WTC11 (cell line): ENCODE measurements at regions not wholly inside any gene's neighbourhood (a gene's known extent, or its start where the extent isn't known, plus 50 kb on each side); places are given as distances from the start of the nearest gene placed in this dataset.

Source experiments
- ATAC-seq: fragments of 200-7000 bp; cut with Tn5 transposase; 2 replicates; pipeline ENCODE4 v1.10.0; 2021; ENCODE audit warnings: mild to moderate bottlenecking, moderate library complexity
- CTCF ChIA-PET: fragments of 300-600 bp; sonication (Branson Sonifier 250); formaldehyde crosslinking; loops from one replicate; lab custom pipeline; 2021; ENCODE audit warnings: antibody characterized with exemption; lab: Charles Lee
- POLR2A ChIA-PET: fragments of 350-600 bp; sonication (Branson Sonifier 250); formaldehyde crosslinking; loops from one replicate; lab custom pipeline; 2021; ENCODE audit warnings: antibody characterized with exemption; lab: Charles Lee
- DNase-seq: peaks from one replicate; pipeline ENCODE4 v3.0.0; 2021; ENCODE audit warnings: low spot score
- H3K27ac Mint-ChIP-seq: 2 replicates; pipeline ENCODE4 v1.8.0; 2021; ENCODE audit warnings: mixed read lengths
- H3K27me3 Mint-ChIP-seq: 2 replicates; pipeline ENCODE4 v1.8.0; 2021; ENCODE audit warnings: low read depth, mild to moderate bottlenecking, moderate library complexity, mixed read lengths
- H3K36me3 Mint-ChIP-seq: 2 replicates; pipeline ENCODE4 v1.8.0; 2021; ENCODE audit warnings: mixed read lengths
- H3K4me1 Mint-ChIP-seq: 2 replicates; pipeline ENCODE4 v1.8.0; 2022; ENCODE audit warnings: mixed read lengths
- H3K4me3 Mint-ChIP-seq: 2 replicates; pipeline ENCODE4 v1.8.0; 2021; ENCODE audit warnings: mild to moderate bottlenecking, moderate library complexity, mixed read lengths
- H3K9me3 Mint-ChIP-seq: 2 replicates; pipeline ENCODE4 v1.8.0; 2021; ENCODE audit warnings: mixed read lengths
- ATF1 ChIP-seq: sonication (generic); formaldehyde crosslinking; IDR thresholded peaks from 2 replicates; pipeline ENCODE4 v1.8.1; 2023; ENCODE audit warnings: mild to moderate bottlenecking, moderate library complexity, missing genetic modification reagents
- ESRRA ChIP-seq: sonication (generic); formaldehyde crosslinking; IDR thresholded peaks from 2 replicates; pipeline ENCODE4 v1.8.1; 2022; ENCODE audit warnings: mild to moderate bottlenecking, missing genetic modification reagents, borderline replicate concordance
- ETV6 ChIP-seq: sonication (generic); formaldehyde crosslinking; IDR thresholded peaks from 2 replicates; pipeline ENCODE4 v1.8.1; 2022; ENCODE audit warnings: mild to moderate bottlenecking, missing genetic modification reagents
- FOXP1 ChIP-seq: sonication (generic); formaldehyde crosslinking; IDR thresholded peaks from 2 replicates; pipeline ENCODE4 v1.8.0; 2022; ENCODE audit warnings: missing genetic modification reagents, mild to moderate bottlenecking, moderate library complexity, borderline replicate concordance
- SP1 ChIP-seq: sonication (generic); formaldehyde crosslinking; conservative IDR thresholded peaks from 2 replicates; pipeline ENCODE4 v1.8.1; 2022; ENCODE audit warnings: missing genetic modification reagents
- ZNF317 ChIP-seq: sonication (generic); formaldehyde crosslinking; IDR thresholded peaks from 2 replicates; pipeline ENCODE4 v1.8.1; 2023; ENCODE audit warnings: low read depth, mild to moderate bottlenecking, moderate library complexity, missing genetic modification reagents, borderline replicate concordance
- ZNF396 ChIP-seq: fragments of 250-450 bp; sonication (Bioruptor Pico); IDR thresholded peaks from 2 replicates; pipeline ENCODE4 v1.8.0; 2021; ENCODE audit warnings: mild to moderate bottlenecking, moderate library complexity, borderline replicate concordance
- ZNF416 ChIP-seq: fragments of 250-450 bp; sonication (Bioruptor Pico); IDR thresholded peaks from 2 replicates; pipeline ENCODE4 v1.9.0; 2021; ENCODE audit warnings: mild to moderate bottlenecking, inconsistent platforms
- ZNF671 ChIP-seq: fragments of 250-450 bp; sonication (Bioruptor Pico); IDR thresholded peaks from 2 replicates; pipeline ENCODE4 v1.8.0; 2021; ENCODE audit warnings: mild to moderate bottlenecking
- TF ChIP-seq, protein P1 (sequence below): sonication (generic); formaldehyde crosslinking; IDR thresholded peaks from 2 replicates; pipeline ENCODE4 v1.8.1; 2023; ENCODE audit warnings: mild to moderate bottlenecking, missing genetic modification reagents, moderate library complexity
- TF ChIP-seq, protein P2 (sequence below): sonication (generic); formaldehyde crosslinking; IDR thresholded peaks from 2 replicates; pipeline ENCODE4 v1.8.1; 2023; ENCODE audit warnings: mild to moderate bottlenecking, missing genetic modification reagents
- TF ChIP-seq, protein P3 (sequence below): sonication (generic); formaldehyde crosslinking; IDR thresholded peaks from 2 replicates; pipeline ENCODE4 v1.8.0; 2023; ENCODE audit warnings: mild to moderate bottlenecking, missing genetic modification reagents
- TF ChIP-seq, protein P4 (sequence below): sonication (generic); formaldehyde crosslinking; IDR thresholded peaks from 2 replicates; pipeline ENCODE4 v1.8.0; 2022; ENCODE audit warnings: mild to moderate bottlenecking, missing genetic modification reagents
- TF ChIP-seq, protein P5 (sequence below): fragments of 200-600 bp; IDR thresholded peaks from 2 replicates; pipeline ENCODE4 v1.8.0; 2022; ENCODE audit warnings: antibody characterized with exemption
- TF ChIP-seq, protein P6 (sequence below): sonication (generic); formaldehyde crosslinking; IDR thresholded peaks from 2 replicates; pipeline ENCODE4 v1.8.1; 2022; ENCODE audit warnings: mild to moderate bottlenecking, moderate library complexity, missing genetic modification reagents
- TF ChIP-seq, protein P7 (sequence below): sonication (generic); formaldehyde crosslinking; IDR thresholded peaks from 2 replicates; pipeline ENCODE4 v1.8.1; 2022; ENCODE audit warnings: mild to moderate bottlenecking, missing genetic modification reagents, moderate library complexity, borderline replicate concordance
- TF ChIP-seq, protein P8 (sequence below): fragments of 250-450 bp; sonication (Bioruptor Pico); IDR thresholded peaks from 2 replicates; pipeline ENCODE4 v2.1.2; 2022; ENCODE audit warnings: mild to moderate bottlenecking, moderate library complexity

DNA sequence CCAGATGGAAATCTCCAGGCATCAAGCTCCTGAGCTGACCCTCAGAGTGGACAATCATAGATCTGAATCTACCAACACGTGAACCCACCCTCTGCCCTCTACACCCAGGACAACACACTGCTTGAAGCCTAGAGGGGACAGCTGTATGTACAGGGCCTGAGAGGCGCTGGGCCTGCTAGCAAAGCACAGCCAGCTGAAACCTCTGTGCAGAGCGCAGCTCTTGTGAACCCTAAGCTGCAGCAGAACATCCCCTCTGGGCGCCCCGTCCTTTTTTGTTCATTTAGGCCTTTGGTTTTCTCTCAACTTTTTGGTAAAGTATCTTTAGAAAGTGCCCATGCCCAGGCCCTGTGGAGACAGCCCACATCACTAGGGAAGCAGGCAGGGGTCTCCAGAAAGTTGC is 62.4 kb upstream of the SPTLC1 start:
- no peak for ATAC-seq
- H3K36me3 Mint-ChIP-seq, result peaks cover 16% of the 10 kb centered on the region
- no peak for DNase-seq
- H3K4me3 Mint-ChIP-seq, result no peak overlapping the region
- ChIA-PET POLR2A (no interaction called here), CTCF (no interaction called here)
- no peak overlapping the region for H3K27ac Mint-ChIP-seq
- TF ChIP-seq, protein P1, sequence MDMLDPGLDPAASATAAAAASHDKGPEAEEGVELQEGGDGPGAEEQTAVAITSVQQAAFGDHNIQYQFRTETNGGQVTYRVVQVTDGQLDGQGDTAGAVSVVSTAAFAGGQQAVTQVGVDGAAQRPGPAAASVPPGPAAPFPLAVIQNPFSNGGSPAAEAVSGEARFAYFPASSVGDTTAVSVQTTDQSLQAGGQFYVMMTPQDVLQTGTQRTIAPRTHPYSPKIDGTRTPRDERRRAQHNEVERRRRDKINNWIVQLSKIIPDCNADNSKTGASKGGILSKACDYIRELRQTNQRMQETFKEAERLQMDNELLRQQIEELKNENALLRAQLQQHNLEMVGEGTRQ (CRISPR knock-in tag), result no peak
- TF ChIP-seq ESRRA (CRISPR knock-in tag), result no peak
- no peak for TF ChIP-seq ZNF416 (CRISPR knock-in tag)
- no peak for TF ChIP-seq ATF1 (CRISPR knock-in tag)
- TF ChIP-seq, protein P2, sequence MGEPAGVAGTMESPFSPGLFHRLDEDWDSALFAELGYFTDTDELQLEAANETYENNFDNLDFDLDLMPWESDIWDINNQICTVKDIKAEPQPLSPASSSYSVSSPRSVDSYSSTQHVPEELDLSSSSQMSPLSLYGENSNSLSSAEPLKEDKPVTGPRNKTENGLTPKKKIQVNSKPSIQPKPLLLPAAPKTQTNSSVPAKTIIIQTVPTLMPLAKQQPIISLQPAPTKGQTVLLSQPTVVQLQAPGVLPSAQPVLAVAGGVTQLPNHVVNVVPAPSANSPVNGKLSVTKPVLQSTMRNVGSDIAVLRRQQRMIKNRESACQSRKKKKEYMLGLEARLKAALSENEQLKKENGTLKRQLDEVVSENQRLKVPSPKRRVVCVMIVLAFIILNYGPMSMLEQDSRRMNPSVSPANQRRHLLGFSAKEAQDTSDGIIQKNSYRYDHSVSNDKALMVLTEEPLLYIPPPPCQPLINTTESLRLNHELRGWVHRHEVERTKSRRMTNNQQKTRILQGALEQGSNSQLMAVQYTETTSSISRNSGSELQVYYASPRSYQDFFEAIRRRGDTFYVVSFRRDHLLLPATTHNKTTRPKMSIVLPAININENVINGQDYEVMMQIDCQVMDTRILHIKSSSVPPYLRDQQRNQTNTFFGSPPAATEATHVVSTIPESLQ (CRISPR knock-in tag), result no peak
- TF ChIP-seq, protein P3, sequence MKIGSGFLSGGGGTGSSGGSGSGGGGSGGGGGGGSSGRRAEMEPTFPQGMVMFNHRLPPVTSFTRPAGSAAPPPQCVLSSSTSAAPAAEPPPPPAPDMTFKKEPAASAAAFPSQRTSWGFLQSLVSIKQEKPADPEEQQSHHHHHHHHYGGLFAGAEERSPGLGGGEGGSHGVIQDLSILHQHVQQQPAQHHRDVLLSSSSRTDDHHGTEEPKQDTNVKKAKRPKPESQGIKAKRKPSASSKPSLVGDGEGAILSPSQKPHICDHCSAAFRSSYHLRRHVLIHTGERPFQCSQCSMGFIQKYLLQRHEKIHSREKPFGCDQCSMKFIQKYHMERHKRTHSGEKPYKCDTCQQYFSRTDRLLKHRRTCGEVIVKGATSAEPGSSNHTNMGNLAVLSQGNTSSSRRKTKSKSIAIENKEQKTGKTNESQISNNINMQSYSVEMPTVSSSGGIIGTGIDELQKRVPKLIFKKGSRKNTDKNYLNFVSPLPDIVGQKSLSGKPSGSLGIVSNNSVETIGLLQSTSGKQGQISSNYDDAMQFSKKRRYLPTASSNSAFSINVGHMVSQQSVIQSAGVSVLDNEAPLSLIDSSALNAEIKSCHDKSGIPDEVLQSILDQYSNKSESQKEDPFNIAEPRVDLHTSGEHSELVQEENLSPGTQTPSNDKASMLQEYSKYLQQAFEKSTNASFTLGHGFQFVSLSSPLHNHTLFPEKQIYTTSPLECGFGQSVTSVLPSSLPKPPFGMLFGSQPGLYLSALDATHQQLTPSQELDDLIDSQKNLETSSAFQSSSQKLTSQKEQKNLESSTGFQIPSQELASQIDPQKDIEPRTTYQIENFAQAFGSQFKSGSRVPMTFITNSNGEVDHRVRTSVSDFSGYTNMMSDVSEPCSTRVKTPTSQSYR, result no peak
- TF ChIP-seq ZNF671 (CRISPR knock-in tag), result no peak
- TF ChIP-seq, protein P4, sequence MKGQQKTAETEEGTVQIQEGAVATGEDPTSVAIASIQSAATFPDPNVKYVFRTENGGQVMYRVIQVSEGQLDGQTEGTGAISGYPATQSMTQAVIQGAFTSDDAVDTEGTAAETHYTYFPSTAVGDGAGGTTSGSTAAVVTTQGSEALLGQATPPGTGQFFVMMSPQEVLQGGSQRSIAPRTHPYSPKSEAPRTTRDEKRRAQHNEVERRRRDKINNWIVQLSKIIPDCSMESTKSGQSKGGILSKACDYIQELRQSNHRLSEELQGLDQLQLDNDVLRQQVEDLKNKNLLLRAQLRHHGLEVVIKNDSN, result no peak
- TF ChIP-seq, protein P5, sequence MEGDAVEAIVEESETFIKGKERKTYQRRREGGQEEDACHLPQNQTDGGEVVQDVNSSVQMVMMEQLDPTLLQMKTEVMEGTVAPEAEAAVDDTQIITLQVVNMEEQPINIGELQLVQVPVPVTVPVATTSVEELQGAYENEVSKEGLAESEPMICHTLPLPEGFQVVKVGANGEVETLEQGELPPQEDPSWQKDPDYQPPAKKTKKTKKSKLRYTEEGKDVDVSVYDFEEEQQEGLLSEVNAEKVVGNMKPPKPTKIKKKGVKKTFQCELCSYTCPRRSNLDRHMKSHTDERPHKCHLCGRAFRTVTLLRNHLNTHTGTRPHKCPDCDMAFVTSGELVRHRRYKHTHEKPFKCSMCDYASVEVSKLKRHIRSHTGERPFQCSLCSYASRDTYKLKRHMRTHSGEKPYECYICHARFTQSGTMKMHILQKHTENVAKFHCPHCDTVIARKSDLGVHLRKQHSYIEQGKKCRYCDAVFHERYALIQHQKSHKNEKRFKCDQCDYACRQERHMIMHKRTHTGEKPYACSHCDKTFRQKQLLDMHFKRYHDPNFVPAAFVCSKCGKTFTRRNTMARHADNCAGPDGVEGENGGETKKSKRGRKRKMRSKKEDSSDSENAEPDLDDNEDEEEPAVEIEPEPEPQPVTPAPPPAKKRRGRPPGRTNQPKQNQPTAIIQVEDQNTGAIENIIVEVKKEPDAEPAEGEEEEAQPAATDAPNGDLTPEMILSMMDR, result no peak
- no peak for TF ChIP-seq SP1
- TF ChIP-seq FOXP1, result no peak
- TF ChIP-seq, protein P6, sequence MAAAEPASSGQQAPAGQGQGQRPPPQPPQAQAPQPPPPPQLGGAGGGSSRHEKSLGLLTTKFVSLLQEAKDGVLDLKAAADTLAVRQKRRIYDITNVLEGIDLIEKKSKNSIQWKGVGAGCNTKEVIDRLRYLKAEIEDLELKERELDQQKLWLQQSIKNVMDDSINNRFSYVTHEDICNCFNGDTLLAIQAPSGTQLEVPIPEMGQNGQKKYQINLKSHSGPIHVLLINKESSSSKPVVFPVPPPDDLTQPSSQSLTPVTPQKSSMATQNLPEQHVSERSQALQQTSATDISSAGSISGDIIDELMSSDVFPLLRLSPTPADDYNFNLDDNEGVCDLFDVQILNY, result no peak
- TF ChIP-seq, protein P7, sequence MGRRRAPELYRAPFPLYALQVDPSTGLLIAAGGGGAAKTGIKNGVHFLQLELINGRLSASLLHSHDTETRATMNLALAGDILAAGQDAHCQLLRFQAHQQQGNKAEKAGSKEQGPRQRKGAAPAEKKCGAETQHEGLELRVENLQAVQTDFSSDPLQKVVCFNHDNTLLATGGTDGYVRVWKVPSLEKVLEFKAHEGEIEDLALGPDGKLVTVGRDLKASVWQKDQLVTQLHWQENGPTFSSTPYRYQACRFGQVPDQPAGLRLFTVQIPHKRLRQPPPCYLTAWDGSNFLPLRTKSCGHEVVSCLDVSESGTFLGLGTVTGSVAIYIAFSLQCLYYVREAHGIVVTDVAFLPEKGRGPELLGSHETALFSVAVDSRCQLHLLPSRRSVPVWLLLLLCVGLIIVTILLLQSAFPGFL (CRISPR knock-in tag), result no peak
- TF ChIP-seq, protein P8, sequence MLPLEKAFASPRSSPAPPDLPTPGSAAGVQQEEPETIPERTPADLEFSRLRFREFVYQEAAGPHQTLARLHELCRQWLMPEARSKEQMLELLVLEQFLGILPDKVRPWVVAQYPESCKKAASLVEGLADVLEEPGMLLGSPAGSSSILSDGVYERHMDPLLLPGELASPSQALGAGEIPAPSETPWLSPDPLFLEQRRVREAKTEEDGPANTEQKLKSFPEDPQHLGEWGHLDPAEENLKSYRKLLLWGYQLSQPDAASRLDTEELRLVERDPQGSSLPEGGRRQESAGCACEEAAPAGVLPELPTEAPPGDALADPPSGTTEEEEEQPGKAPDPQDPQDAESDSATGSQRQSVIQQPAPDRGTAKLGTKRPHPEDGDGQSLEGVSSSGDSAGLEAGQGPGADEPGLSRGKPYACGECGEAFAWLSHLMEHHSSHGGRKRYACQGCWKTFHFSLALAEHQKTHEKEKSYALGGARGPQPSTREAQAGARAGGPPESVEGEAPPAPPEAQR, result no peak
- TF ChIP-seq ZNF396 (CRISPR knock-in tag), result no peak
- no peak for TF ChIP-seq ZNF317 (CRISPR knock-in tag)
- no peak for TF ChIP-seq ETV6 (CRISPR knock-in tag)
- H3K9me3 Mint-ChIP-seq, result peaks cover 45% of the 10 kb centered on the region
- peaks cover 8% of the 10 kb centered on the region for H3K27me3 Mint-ChIP-seq
- H3K4me1 Mint-ChIP-seq, result no peaks in the 10 kb centered on the region
